Ecto neural progenitor cell (in vitro differentiated cells): ENCODE measurements at regions not wholly inside any gene's neighbourhood (a gene's known extent, or its start where the extent isn't known, plus 50 kb on each side); places are given as distances from the start of the nearest gene placed in this dataset.

Experiments
- DNase-seq: peaks from one replicate; pipeline ENCODE4 v3.0.0-alpha.2; 2018; ENCODE audit warnings: low spot score

GRCh38 chr5:72046106-72046505, 61.2 kb upstream of the MAP1B start:
- no peak for DNase-seq

DNA sequence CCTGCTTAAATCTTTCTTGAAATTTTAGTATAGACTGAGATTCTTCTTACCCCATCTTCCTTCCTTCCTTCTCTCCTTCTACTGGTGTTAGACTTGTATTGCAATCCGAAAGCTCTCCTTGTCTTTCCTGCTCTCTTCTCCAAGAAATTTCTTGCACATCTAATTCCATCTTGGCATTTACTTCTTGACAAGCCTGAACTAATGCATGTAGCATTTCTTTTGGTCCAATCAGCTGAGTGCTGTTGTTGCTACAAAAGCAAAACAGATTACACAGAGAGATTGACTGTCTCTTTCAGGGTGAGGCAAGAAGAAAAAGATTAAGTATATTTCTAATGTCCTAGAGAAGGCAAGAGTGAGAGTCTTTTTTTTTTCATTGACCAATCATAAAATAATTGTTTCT, 51.6 kb upstream of the MAP1B start:
- no peak for DNase-seq
